OCI-LY7 (cell line): ENCODE measurements at regions not wholly inside any gene's neighbourhood (a gene's known extent, or its start where the extent isn't known, plus 50 kb on each side); places are given as distances from the start of the nearest gene placed in this dataset.

Experiments
- BruUV-seq: library from RNA; stranded (reverse); fragments of 400-500 nt; replicated peaks from 2 replicates; lab custom pipeline; 2021; lab: Mats Ljungman, UMichigan
- CTCF ChIA-PET: fragments of 300-600 bp; sonication (Branson Sonifier 250); formaldehyde crosslinking; loops from one replicate; lab custom pipeline; 2022; ENCODE audit warnings: antibody characterized with exemption; ENCODE audit not compliant: unreplicated experiment; lab: Charles Lee
- POLR2A ChIA-PET: fragments of 300-600 bp; sonication (Branson Sonifier 250); formaldehyde crosslinking; loops from one replicate; lab custom pipeline; 2022; ENCODE audit warnings: antibody characterized with exemption; lab: Charles Lee
- DNase-seq: peaks from one replicate; pipeline ENCODE4 v3.0.0-alpha.2; 2015; ENCODE audit warnings: low spot score
- H2AFZ ChIP-seq: fragments of 200-600 bp; sonication (generic), shearing (Covaris generic); 2 replicates; pipeline ENCODE4 v1.6.1; 2014; ENCODE audit warnings: mild to moderate bottlenecking, antibody characterized with exemption, low read length, moderate library complexity
- H3K27ac ChIP-seq: fragments of 200-600 bp; sonication (generic); 2 replicates; pipeline ENCODE4 v1.5.1; 2014; ENCODE audit warnings: mixed run types, low read depth, mild to moderate bottlenecking, moderate library complexity, low read length, inconsistent platforms; ENCODE audit not compliant: poor library complexity, severe bottlenecking
- H3K36me3 ChIP-seq: fragments of 200-600 bp; sonication (generic); 2 replicates; pipeline ENCODE4 v1.6.1; 2014; ENCODE audit warnings: mild to moderate bottlenecking, antibody characterized with exemption, low read length, moderate library complexity, mixed read lengths; ENCODE audit not compliant: insufficient read depth
- H3K4me1 ChIP-seq: fragments of 200-600 bp; sonication (generic); 2 replicates; pipeline ENCODE4 v1.5.1; 2014; ENCODE audit warnings: mild to moderate bottlenecking, low read length; ENCODE audit not compliant: insufficient read depth, poor library complexity, severe bottlenecking
- H3K4me2 ChIP-seq: fragments of 200-600 bp; sonication (generic); 2 replicates; pipeline ENCODE4 v1.6.1; 2014; ENCODE audit warnings: mild to moderate bottlenecking, low read length
- H3K4me3 ChIP-seq: fragments of 200-600 bp; sonication (generic); 2 replicates; pipeline ENCODE4 v1.5.1; 2014; ENCODE audit warnings: mild to moderate bottlenecking, low read depth, low read length; ENCODE audit not compliant: poor library complexity, severe bottlenecking
- H3K79me2 ChIP-seq: fragments of 200-600 bp; sonication (generic); 2 replicates; pipeline ENCODE4 v1.6.1; 2016; ENCODE audit warnings: low read depth, mild to moderate bottlenecking, low read length, moderate library complexity, mixed read lengths; ENCODE audit not compliant: insufficient read depth
- H3K9me2 ChIP-seq: fragments of 200-600 bp; sonication (generic); 2 replicates; pipeline ENCODE4 v1.6.1; 2016; ENCODE audit warnings: mild to moderate bottlenecking, low read length, mixed read lengths; ENCODE audit not compliant: insufficient read depth
- H3K9me3 ChIP-seq: fragments of 200-600 bp; sonication (generic); 2 replicates; pipeline ENCODE4 v1.6.1; 2014; ENCODE audit warnings: mild to moderate bottlenecking, mixed run types, low read length, mixed read lengths
- H4K20me1 ChIP-seq: fragments of 200-600 bp; sonication (generic); 2 replicates; pipeline ENCODE4 v1.6.1; 2014; ENCODE audit warnings: mild to moderate bottlenecking, antibody characterized with exemption, low read length, moderate library complexity, mixed read lengths; ENCODE audit not compliant: insufficient read depth
- CTCF ChIP-seq: fragments of 200-600 bp; sonication (generic); conservative IDR thresholded peaks from 2 replicates; pipeline ENCODE4 v1.5.1; 2014; ENCODE audit warnings: mild to moderate bottlenecking, antibody characterized with exemption, low read length, moderate library complexity, mixed read lengths
- EZH2phosphoT487 ChIP-seq: fragments of 200-600 bp; sonication (generic); IDR thresholded peaks from 2 replicates; pipeline ENCODE4 v1.6.1; 2018; ENCODE audit warnings: low read depth, borderline replicate concordance, mild to moderate bottlenecking, mixed run types, antibody characterized with exemption, low read length, moderate library complexity, mixed read lengths
- intact Hi-C: fragments of 100-400 bp; cut with micrococcal nuclease; formaldehyde crosslinking; loops from one replicate; pipeline ENCODE4 v1.10.0; 2022; ENCODE audit not compliant: unreplicated experiment

DNA sequence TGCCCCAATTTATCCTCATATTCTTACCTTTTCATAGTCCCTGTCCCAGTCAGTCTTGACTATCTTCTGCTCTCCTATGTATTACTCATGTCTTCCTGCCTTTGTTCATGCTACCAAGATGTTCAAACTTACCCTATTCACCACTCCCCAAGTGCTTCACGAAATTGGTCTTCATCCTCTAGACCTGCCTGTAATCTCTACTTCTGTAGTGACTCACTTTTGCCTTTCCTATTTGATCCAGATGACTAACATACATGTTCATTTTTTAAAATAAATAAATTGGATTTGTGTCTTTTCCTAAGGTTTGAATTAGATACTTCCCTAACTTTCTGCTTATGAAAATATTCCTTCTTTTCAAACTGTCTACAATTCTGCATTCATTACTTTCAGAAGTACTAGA is 107.7 kb upstream of the PPM1H start:
- ChIA-PET CTCF (no interaction called here), POLR2A (no interaction called here)
- Histone ChIP-seq H3K27ac (no peak overlapping the region), H2AFZ (no peak overlapping the region), H3K4me3 (no peak overlapping the region), H3K36me3 (no peaks in the 10 kb centered on the region), H3K9me3 (no peaks in the 10 kb centered on the region), H3K4me1 (no peaks in the 10 kb centered on the region), H3K4me2 (no peak overlapping the region), H3K79me2 (no peaks in the 10 kb centered on the region), H3K9me2 (no peaks in the 10 kb centered on the region), H4K20me1 (no peaks in the 10 kb centered on the region)
- no peak for DNase-seq
- no TSS peak for BruUV-seq
- intact Hi-C loops, result no loop called here
- no peak for TF ChIP-seq CTCF

- H3K9me3 ChIP-seq, result no peaks in the 10 kb centered on the region
- CTCF ChIA-PET, result no interaction called here
- no peak for DNase-seq
- BruUV-seq, result no TSS peak
- H3K9me2 ChIP-seq, result no peaks in the 10 kb centered on the region
- H3K36me3 ChIP-seq, result no peaks in the 10 kb centered on the region
- H3K4me1 ChIP-seq, result no peaks in the 10 kb centered on the region
- intact Hi-C loops, result no loop called here
- no peak for TF ChIP-seq CTCF
- no peak for TF ChIP-seq EZH2phosphoT487
- no peak overlapping the region for H3K4me2 ChIP-seq
- no peak overlapping the region for H2AFZ ChIP-seq
- H3K4me3 ChIP-seq, result no peak overlapping the region
- H3K27ac ChIP-seq, result no peak overlapping the region
- POLR2A ChIA-PET, result interaction anchor here (1.3 kb wide), 1 partner anchor 30 kb away, joined by 3 read pairs; no protein-coding TSS in a partner anchor
- H4K20me1 ChIP-seq, result no peaks in the 10 kb centered on the region
- no peaks in the 10 kb centered on the region for H3K79me2 ChIP-seq
These were observed 106.7 kb upstream of the PPM1H start for GRCh38 chr12:63041601-63042000.

- intact Hi-C loops, result no loop called here
- ChIA-PET POLR2A (interaction anchor here (1.3 kb wide), 1 partner anchor 29 kb away, joined by 3 read pairs; no protein-coding TSS in a partner anchor), CTCF (no interaction called here)
- BruUV-seq, result no TSS peak
- no peak for DNase-seq
- Histone ChIP-seq H3K36me3 (no peaks in the 10 kb centered on the region), H3K4me1 (no peaks in the 10 kb centered on the region), H3K4me2 (no peak overlapping the region), H3K79me2 (no peaks in the 10 kb centered on the region), H3K4me3 (no peak overlapping the region), H3K27ac (no peak overlapping the region), H2AFZ (no peak overlapping the region), H4K20me1 (no peaks in the 10 kb centered on the region), H3K9me3 (no peaks in the 10 kb centered on the region), H3K9me2 (no peaks in the 10 kb centered on the region)
- TF ChIP-seq EZH2phosphoT487 (no peak), CTCF (no peak)
These were observed 105.7 kb upstream of the PPM1H start for GRCh38 chr12:63040526-63041220.
